ELF-1 (cell line): ENCODE measurements at regions not wholly inside any gene's neighbourhood (a gene's known extent, or its start where the extent isn't known, plus 50 kb on each side); places are given as distances from the start of the nearest gene placed in this dataset.
A peak's percentile ranks its signal among the peaks of the same experiment; 100 is the strongest.

Source experiments
- DNase-seq: peaks from one replicate; pipeline ENCODE4 v3.0.0-alpha.2; 2016; ENCODE audit warnings: low read depth, low spot score

DNA sequence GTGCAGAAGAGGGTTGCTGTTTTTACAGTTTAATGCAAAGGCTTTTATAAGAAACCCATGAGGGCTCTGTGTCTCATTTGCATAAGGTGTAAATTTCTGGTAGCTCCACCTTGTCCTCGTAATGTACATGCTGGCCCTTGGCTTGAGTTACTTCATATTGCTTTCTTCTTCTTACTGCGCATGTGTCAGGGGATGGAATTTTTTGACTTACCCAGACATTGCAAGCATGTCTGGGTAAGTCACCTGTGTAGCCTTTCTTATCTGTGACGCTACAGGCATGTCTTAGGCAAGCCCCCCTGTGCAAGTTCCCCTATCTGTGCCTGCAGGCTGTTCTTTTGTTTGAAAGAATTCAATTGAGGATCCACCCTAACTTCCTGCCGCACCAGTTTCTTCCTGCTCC is 274.2 kb downstream of the ETNK1 start:
- DNase-seq, result peak; percentile 56

DNA sequence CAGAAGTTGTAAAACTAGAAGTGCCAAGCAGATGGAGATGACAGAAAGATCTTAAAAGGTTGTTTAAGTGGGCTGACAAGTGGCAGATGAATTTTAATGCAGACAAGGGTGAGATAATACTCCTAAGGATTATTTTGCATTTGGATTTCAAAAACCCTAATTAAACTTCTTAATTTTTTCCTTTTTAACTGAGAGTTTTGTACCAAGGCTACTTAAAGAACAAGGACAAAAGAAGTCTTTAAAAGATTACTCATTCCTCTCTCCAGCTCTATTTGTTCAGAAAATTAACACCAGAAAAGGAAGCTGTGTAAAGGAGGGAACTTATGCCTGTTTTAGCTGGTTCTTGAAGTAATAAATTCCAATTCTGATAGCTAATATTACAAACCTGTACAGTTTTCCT is 275.4 kb downstream of the ETNK1 start:
- DNase-seq, result no peak

GRCh38 chr12:22904485-22904884 is 279.5 kb downstream of the ETNK1 start:
- no peak for DNase-seq

GRCh38 chr12:22916241-22916640 is 291.3 kb downstream of the ETNK1 start:
- no peak for DNase-seq

- DNase-seq, result no peak
Observed at GRCh38 chr12:22916815-22917214, 291.8 kb downstream of the ETNK1 start.

GRCh38 chr12:22919883-22920282 is 294.9 kb downstream of the ETNK1 start:
- DNase-seq, result no peak

DNA sequence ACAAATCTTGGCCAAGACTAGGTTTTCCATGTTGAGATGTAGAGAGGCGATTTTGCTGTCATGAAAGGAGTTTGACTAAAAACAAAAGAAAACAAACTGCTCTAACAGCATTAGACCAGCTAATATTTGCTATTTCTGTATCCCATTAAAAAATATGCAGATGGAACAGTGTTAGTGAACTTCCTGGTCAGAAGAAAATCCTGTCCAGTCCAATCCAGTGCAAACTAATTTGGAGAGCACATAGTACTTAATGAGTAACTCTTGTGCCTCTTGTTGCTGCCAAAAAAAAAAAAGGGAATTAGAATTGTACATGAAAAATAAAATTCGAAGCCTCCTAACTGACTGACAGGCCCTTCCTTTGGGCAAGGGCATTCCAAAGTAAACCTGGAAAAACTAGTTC is 298.8 kb downstream of the ETNK1 start:
- DNase-seq, result no peak

- DNase-seq, result peak; percentile 56
Observed at GRCh38 chr12:22924391-22924790, 299.4 kb downstream of the ETNK1 start.

DNA sequence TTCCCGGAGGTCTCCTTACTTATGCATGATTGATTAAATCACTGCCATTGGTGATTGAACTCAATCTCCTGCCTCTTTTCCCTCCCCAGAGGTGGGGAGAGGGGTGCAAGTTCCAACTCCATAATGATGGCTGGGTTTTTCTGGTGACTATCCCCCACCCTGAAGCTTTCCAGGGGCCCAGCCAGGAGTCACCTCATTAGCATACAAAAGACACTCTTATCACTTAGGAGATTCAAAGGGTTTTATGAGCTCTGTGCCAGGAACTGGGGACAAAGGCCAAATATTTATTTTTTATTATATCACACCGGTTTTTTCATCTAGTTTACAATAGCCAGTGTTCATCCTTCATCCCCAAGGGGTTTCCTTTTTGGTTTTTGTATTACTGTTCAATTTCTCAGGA is 300.7 kb downstream of the ETNK1 start:
- DNase-seq, result peak; percentile 43

- no peak for DNase-seq
Observed at GRCh38 chr12:22932431-22932830, 307.5 kb downstream of the ETNK1 start.

DNA sequence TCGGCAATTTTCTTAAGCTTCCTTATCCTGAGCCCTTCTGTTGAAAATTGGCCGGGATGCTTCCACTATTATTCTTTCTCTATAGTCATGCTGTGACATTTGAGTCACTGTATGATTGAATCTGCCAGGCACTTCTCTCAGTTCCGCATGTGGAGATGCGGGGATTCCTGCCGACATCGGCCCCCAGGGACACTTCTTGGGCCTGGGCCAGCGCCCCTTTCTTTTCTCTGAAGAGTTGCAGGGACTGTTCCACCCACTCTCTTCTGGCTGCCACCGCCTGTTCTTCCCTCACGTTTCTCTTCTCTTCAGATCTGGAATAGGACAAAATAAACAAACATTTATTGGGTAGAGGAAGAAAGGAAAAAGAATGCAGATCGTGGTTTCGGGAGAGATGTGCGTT is 310.1 kb downstream of the ETNK1 start:
- DNase-seq, result peak; percentile 15

- no peak for DNase-seq
Observed at GRCh38 chr12:22935501-22935900, 310.5 kb downstream of the ETNK1 start.

- DNase-seq, result no peak
Observed at GRCh38 chr12:22938323-22938722, 313.4 kb downstream of the ETNK1 start.

DNA sequence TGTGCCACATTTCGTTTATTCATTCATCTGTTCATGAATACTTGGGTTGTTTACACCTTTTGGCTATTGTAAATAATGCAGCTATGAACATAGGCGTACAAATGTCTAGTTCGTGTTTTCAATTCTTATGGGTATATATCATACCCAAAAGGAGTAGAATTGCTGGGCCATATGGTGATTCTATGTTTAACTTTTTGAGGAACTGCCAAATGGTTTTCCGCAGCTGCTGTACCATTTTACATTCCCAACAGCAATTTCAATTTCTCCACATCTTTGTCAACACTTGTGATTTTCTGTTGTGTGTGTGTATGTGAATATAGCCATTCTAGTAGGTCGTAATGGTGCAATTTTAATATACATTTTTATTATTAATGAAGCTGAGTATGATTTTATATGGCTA is 326.2 kb downstream of the ETNK1 start:
- DNase-seq, result no peak

GRCh38 chr12:22956690-22957089 is 331.7 kb downstream of the ETNK1 start:
- no peak for DNase-seq

GRCh38 chr12:22967171-22967570 is 342.2 kb downstream of the ETNK1 start:
- DNase-seq, result no peak

DNA sequence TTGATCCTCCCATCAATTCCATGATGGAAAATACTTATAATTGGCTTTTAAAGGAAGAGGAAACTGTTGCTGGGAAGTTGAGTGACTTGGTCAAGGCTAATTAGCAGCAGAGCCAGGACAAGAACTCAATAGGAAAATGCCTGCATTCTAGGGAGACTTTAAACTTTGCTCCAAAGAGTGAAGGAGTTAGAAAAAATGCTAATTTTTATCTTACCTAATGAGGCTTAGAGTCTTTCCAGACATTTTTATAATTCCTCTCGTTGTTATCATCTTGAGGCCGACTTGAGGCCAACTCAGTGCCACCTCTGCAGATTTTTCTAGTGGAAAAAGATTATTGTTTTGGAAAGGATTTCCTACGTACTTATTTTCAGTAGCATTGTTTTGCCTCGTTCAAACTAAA is 344.6 kb downstream of the ETNK1 start:
- no peak for DNase-seq

- DNase-seq, result no peak
Observed at GRCh38 chr12:22971247-22971646, 346.3 kb downstream of the ETNK1 start.

- no peak for DNase-seq
Observed at GRCh38 chr12:22971701-22972191, 346.8 kb downstream of the ETNK1 start.

DNA sequence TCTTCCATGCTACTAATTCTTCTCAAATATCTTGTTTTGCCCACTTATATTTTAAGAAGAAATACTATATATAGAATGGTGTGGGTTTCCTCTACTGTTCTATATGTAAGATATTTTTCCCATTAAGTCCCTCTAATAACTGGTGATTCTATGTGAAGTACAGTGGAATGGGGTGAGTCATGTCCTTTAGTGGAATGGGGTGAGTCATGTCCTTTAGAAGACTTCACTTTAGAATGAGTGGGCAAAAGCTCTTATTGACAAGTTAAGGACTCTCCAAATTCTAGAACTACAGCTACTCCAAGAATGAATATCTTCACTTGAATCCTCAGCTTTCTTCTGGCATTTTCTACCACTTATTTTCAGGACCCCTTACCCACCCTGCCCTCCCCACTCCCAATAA is 349.9 kb downstream of the ETNK1 start:
- DNase-seq, result no peak

DNA sequence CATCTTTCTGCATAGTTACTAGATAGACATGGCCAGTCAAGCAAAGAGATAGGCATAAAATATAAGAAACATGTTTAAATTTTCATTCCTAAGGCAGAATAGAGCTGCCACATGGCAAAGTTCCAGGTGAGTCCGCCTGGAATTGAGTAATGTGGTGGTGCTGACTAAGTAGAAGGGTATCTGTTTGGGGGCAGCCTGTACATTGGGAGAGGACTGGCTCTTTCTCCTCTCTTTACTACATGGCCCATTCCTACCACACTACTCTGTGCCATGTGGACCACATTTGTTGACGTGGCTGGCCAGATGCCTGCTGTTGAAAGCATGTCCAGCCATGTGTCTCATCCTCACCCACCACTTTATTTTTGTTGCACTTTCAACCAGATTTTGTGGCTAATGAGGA is 354.0 kb downstream of the ETNK1 start:
- no peak for DNase-seq

DNA sequence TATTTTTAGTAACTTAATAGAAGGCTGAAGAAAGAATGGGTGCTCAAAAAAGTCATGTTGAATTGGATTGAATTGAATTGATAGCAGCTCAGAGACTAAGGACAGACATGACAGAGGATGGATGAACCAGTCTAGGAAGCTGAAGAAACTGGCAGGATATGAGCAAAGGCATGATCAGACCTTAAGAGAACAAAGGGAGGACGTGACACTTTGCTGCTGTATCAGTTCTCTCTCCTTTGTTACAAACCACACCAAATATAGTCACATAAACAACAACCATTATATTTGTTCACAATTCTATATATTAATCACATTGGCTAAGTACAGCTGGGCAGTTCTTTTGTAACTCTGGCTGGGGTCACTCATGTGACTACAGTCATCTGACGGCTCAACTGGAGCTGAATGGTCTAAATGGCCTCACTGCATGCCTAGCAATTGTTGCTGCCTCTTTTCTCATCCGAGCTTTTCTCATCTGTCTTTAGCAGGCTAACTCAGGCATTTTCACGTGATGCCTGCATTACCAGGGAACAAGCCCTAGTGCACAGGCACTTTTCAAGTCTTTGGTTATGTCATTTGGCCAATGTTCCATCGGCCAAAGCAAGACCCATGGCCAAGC is 355.0 kb downstream of the ETNK1 start:
- no peak for DNase-seq

GRCh38 chr12:22981711-22982110 is 356.7 kb downstream of the ETNK1 start:
- peak; percentile 10 for DNase-seq

DNA sequence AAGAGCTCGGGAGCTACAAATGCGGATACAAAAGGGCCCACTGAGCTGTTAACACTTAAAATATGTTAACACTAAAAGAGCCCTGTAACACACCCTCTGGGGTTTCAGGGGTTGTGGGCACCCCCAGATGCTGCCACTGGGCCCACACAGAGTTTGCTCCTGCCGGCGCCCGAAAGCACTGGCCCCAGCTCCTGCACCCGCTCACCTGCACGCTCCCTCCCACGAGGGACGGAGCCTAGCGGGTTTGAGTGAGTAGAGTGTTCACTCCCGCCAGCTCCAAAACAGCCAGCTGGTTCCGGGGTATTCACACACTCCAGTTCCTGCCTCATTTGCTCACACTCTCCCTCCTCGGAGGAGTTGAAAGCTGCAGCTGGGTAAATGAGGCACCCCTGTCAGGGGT is 357.7 kb downstream of the ETNK1 start:
- DNase-seq, result no peak
